ENCODE measurements at regions not wholly inside any gene's neighbourhood (a gene's known extent, or its start where the extent isn't known, plus 50 kb on each side); places are given as distances from the start of the nearest gene placed in this dataset.

- peaks cover 12% of the 10 kb centered on the region; the same call in 1 of the 2 replicates for H3K9me3 ChIP-seq (ENCODE audit: control insufficient read depth, insufficient read depth, low read length)
- no peak overlapping the region for H3K14ac ChIP-seq (replicated peaks; ENCODE audit: low read depth, low read length)
- no peak overlapping the region for H2AFZ ChIP-seq (replicated peaks; ENCODE audit: low read length, poor library complexity)
- H3K56ac ChIP-seq (ENCODE audit: extremely low read depth, insufficient read depth, low read length), result no peak overlapping the region
- no peak for ATAC-seq (ENCODE audit: low read depth)
- H2AK9ac ChIP-seq (replicated peaks; ENCODE audit: low read depth, low read length, poor library complexity), result no peak overlapping the region
- H3K27me3 ChIP-seq (ENCODE audit: control insufficient read depth, insufficient read depth, low read length), result no peaks in the 10 kb centered on the region
- ChIA-PET POLR2A (ENCODE audit: unreplicated experiment) (no interaction called here), CTCF (interaction anchor here (0.7 kb wide), 1 partner anchor 557 kb away, joined by 3 read pairs; no protein-coding TSS in a partner anchor)
- H2BK120ac ChIP-seq (ENCODE audit: low read depth, low read length), result no peak overlapping the region
- H3K9ac ChIP-seq (ENCODE audit: low read depth, low read length), result no peak overlapping the region
- H2AK5ac ChIP-seq (ENCODE audit: low read depth, low read length), result no peak overlapping the region
- H3K4me2 ChIP-seq (ENCODE audit: low read depth, low read length), result no peak overlapping the region
- in situ Hi-C loops (cut with MboI; ENCODE audit: low sequenced_read_pairs) (no loop called here), dilution Hi-C loops (cut with HindIII; ENCODE audit: low sequenced_read_pairs, unreplicated experiment) (no loop called here), intact Hi-C loops (cut with micrococcal nuclease) (no loop called here)
- H4K8ac ChIP-seq (ENCODE audit: low read depth in 2 of 2, low read length in 2 of 2), result no peak overlapping the region
- no peak overlapping the region for H3K4me3 ChIP-seq (ENCODE audit: insufficient read depth, low read depth, low read length)
- no TSS peak for BruUV-seq (replicated peaks)
- TF ChIP-seq MXI1 (IDR thresholded peaks at IDR 0.05; ENCODE audit: borderline replicate concordance, low read depth, low read length) (no peak), USF2 (IDR thresholded peaks at IDR 0.05; ENCODE audit: low read depth, low read length) (no peak), ELK1 (IDR thresholded peaks at IDR 0.05; ENCODE audit: borderline replicate concordance, low read depth, low read length) (no peak), BHLHE40 (IDR thresholded peaks at IDR 0.05; ENCODE audit: low read depth, low read length) (no peak), RCOR1 (IDR thresholded peaks at IDR 0.05; ENCODE audit: insufficient replicate concordance, low read length) (no peak), RFX5 (IDR thresholded peaks at IDR 0.05; ENCODE audit: low read depth, low read length) (no peak), POLR2A (IDR thresholded peaks at IDR 0.05; ENCODE audit: low read depth, low read length) (no peak), CTCF (conservative IDR thresholded peaks at IDR 0.05; ENCODE audit: low read depth, low read length) (no peak), CHD1 (IDR thresholded peaks at IDR 0.05; ENCODE audit: low read depth, low read length) (no peak), CEBPB (IDR thresholded peaks at IDR 0.05; ENCODE audit: low read depth, low read length) (no peak), NFE2L2 (IDR thresholded peaks at IDR 0.05; ENCODE audit: low read depth, low read length) (no peak)
- H3K9me1 ChIP-seq (ENCODE audit: insufficient read depth, low read length), result no peaks in the 10 kb centered on the region
- no peaks in the 10 kb centered on the region for H3K36me3 ChIP-seq (ENCODE audit: control insufficient read depth, insufficient read depth, low read length)
- H2BK20ac ChIP-seq (ENCODE audit: low read depth, low read length), result no peak overlapping the region
- H3K18ac ChIP-seq (ENCODE audit: low read depth, low read length), result no peak overlapping the region
- H3K4me1 ChIP-seq (ENCODE audit: control insufficient read depth, insufficient read depth, low read length), result no peaks in the 10 kb centered on the region
- no peaks in the 10 kb centered on the region for H3K79me1 ChIP-seq (ENCODE audit: low read depth in 1 of 2, low read length in 2 of 2)
- no peak overlapping the region for H4K5ac ChIP-seq (ENCODE audit: low read depth, low read length)
- H3K27ac ChIP-seq (ENCODE audit: insufficient read depth, low read length), result no peak overlapping the region
- H2BK15ac ChIP-seq (ENCODE audit: low read depth, low read length), result no peak overlapping the region
- H3K4ac ChIP-seq (ENCODE audit: low read depth, low read length), result no peak overlapping the region
- WGBS, 2 experiments (ENCODE audit: extremely low coverage in 2 of 2, insufficient read length in 1 of 2), result no CpG with 5 or more reads among the region's 4 CpGs
- no peak overlapping the region for H4K91ac ChIP-seq (ENCODE audit: insufficient read depth, low read depth, low read length)
- H4K20me1 ChIP-seq (ENCODE audit: insufficient read depth, low read length), result no peaks in the 10 kb centered on the region
- H3K23ac ChIP-seq (ENCODE audit: low read depth, low read length), result no peak overlapping the region
- H2BK5ac ChIP-seq (ENCODE audit: low read depth, low read length, poor library complexity, severe bottlenecking), result no peak overlapping the region
- no peak for DNase-seq
These were observed 128.9 kb upstream of the ERCC4 start for GRCh38 chr16:13791095-13791494.

Data from IMR-90 (cell line).